ENCODE measurements at regions not wholly inside any gene's neighbourhood (a gene's known extent, or its start where the extent isn't known, plus 50 kb on each side); places are given as distances from the start of the nearest gene placed in this dataset.
A peak's percentile ranks its signal among the peaks of the same experiment; 100 is the strongest.

GRCh38 chr9:82106536-82106935, 118.0 kb downstream of the SPATA31D1 start:
- no peak for DNase-seq
- H3K9me3 Mint-ChIP-seq = peaks cover 12 to 15% of the 10 kb centered on the region in 2 donors
- H3K4me3 Mint-ChIP-seq = no peak overlapping the region
- no peaks in the 10 kb centered on the region for H3K4me1 Mint-ChIP-seq
- no peaks in the 10 kb centered on the region for H3K27me3 Mint-ChIP-seq
- no peak overlapping the region for H3K27ac Mint-ChIP-seq
- no peak for ATAC-seq

GRCh38 chr9:82108474-82108873, 119.9 kb downstream of the SPATA31D1 start:
- ATAC-seq (no peak), DNase-seq (no peak)
- Mint-ChIP-seq H3K27me3 (no peaks in the 10 kb centered on the region), H3K4me3 (no peak overlapping the region), H3K9me3 (peaks cover 7% of the 10 kb centered on the region in 2 donors), H3K27ac (no peak overlapping the region), H3K4me1 (no peaks in the 10 kb centered on the region)

DNA sequence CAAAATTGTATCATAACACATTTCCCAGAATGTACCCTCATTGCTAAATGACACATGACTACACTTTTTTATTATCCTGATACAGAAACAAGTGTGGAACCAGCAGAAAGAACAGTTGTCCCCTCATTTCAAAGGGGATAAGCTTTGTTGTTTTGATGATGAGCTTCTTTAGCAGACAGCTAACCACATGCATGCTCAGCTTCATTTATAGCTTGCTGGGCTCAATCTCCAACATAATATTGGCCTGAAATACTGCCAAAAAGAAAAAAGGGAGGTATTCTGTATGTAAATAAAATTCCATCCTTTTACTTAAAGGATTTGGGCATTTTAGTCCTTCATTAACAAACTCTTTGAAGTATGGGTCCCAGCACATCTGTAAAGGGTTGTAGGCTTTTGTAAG, 120.4 kb downstream of the SPATA31D1 start:
- ATAC-seq = no peak
- H3K4me1 Mint-ChIP-seq = no peaks in the 10 kb centered on the region
- H3K27ac Mint-ChIP-seq = no peak overlapping the region
- H3K9me3 Mint-ChIP-seq = peaks cover 7% of the 10 kb centered on the region in 2 donors
- H3K27me3 Mint-ChIP-seq = no peaks in the 10 kb centered on the region
- no peak overlapping the region for H3K4me3 Mint-ChIP-seq
- DNase-seq = no peak

DNA sequence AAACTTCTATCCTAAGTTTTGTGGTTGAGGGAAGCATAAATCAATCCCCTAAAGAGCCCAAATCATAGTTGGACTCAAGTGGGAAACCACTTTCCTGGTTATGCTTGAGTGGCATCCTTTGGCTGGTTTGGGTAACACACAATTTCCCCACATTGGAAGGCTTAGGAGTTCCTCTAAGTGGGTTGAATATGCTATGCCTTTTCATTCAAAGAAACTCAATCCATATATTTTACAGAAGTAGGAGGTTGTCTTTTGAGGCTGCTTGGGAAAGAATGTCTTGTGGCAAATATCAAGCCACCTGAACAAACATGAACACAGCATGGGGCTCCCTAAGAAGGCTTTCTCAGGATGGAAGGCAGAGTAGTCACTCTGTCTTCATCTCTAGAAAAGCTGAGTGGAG, 121.1 kb downstream of the SPATA31D1 start:
- ATAC-seq (no peak), DNase-seq (no peak)
- Mint-ChIP-seq H3K9me3 (peaks cover 7% of the 10 kb centered on the region in 2 donors), H3K27me3 (no peaks in the 10 kb centered on the region), H3K27ac (no peak overlapping the region), H3K4me3 (no peak overlapping the region), H3K4me1 (no peaks in the 10 kb centered on the region)

GRCh38 chr9:82110881-82111280, 122.3 kb downstream of the SPATA31D1 start:
- DNase-seq (no peak), ATAC-seq (no peak)
- H3K27ac Mint-ChIP-seq = no peak overlapping the region
- no peak overlapping the region for H3K4me3 Mint-ChIP-seq
- H3K9me3 Mint-ChIP-seq = peaks cover 7% of the 10 kb centered on the region in 2 donors
- H3K27me3 Mint-ChIP-seq = no peaks in the 10 kb centered on the region
- H3K4me1 Mint-ChIP-seq = no peaks in the 10 kb centered on the region

DNA sequence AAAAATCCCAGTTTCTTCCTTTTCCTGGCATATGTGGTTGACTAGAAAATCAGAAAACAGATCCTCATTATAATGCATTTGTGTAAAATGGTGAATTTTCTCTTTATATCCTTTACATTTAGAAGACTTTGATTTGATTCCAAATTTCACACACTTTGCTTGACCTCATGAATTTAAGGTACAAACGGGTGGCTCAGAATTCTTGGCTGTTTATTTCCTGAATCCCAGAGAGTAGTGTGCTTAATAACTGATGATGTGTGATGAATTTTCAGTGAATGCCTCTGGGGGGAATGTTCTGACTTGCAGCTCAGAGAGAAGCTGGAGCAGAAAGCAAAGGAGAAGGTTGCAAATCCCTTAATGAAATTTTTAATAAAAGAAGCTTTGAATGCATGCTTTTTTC, 126.8 kb downstream of the SPATA31D1 start:
- Mint-ChIP-seq H3K4me1 (no peaks in the 10 kb centered on the region), H3K4me3 (no peak overlapping the region), H3K27me3 (no peaks in the 10 kb centered on the region), H3K27ac (no peak overlapping the region), H3K9me3 (peaks cover 7% of the 10 kb centered on the region in 2 donors)
- DNase-seq (no peak), ATAC-seq (no peak)

DNA sequence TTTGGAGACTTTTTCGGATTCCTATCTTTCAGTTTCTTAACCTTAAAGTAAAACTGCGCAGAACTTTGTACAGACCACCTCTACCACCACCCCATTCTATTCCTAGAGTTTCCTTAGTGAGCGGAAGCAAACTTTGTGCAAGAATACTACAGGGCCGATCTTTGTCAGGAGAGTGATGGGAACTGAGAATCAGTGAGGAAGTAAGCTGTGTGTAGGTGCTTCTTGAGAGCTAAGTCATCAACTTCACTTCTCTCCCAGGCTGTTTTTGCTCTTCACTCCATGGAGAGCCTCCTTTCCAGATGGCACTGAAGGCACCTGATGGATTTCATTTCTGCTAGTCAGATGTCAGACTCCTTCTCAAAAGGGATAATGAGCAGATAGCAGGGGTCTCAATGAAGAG, 127.3 kb downstream of the SPATA31D1 start:
- Mint-ChIP-seq H3K27me3 (no peaks in the 10 kb centered on the region), H3K9me3 (peaks cover 4 to 6% of the 10 kb centered on the region in 2 donors), H3K4me3 (no peak overlapping the region), H3K27ac (no peak overlapping the region), H3K4me1 (no peaks in the 10 kb centered on the region)
- DNase-seq (no peak), ATAC-seq (no peak)

GRCh38 chr9:82116556-82116955, 128.0 kb downstream of the SPATA31D1 start:
- no peak for ATAC-seq
- H3K9me3 Mint-ChIP-seq = no peaks in the 10 kb centered on the region
- H3K27me3 Mint-ChIP-seq = no peaks in the 10 kb centered on the region
- no peaks in the 10 kb centered on the region for H3K4me1 Mint-ChIP-seq
- DNase-seq = no peak
- no peak overlapping the region for H3K4me3 Mint-ChIP-seq
- no peak overlapping the region for H3K27ac Mint-ChIP-seq

GRCh38 chr9:82117026-82117811, 128.6 kb downstream of the SPATA31D1 start:
- Mint-ChIP-seq H3K27me3 (no peaks in the 10 kb centered on the region), H3K27ac (no peak overlapping the region), H3K4me3 (no peak overlapping the region), H3K9me3 (no peaks in the 10 kb centered on the region), H3K4me1 (no peaks in the 10 kb centered on the region)
- ATAC-seq (no peak), DNase-seq (no peak)

DNA sequence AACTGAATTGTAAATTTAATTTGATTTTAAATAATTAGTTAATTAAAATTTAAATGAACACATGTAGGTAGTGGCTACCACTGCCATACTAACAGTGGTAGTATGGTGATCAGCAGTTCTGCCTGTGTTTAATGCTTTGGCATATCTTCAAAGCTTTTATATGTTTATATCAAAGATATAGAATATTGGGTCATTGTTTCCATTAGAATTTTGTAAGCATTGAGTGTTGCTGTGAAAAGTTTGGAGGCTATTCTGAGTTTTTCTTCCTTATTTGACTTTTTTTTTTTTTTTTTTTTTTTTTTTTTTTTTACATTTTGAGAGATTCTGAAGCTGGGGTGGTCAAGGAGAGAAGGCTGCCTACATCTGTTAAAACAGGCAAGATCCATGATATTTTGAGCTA, 134.2 kb downstream of the SPATA31D1 start:
- no peaks in the 10 kb centered on the region for H3K27me3 Mint-ChIP-seq
- no peak for DNase-seq
- no peaks in the 10 kb centered on the region for H3K4me1 Mint-ChIP-seq
- no peak overlapping the region for H3K27ac Mint-ChIP-seq
- no peak overlapping the region for H3K4me3 Mint-ChIP-seq
- H3K9me3 Mint-ChIP-seq = no peaks in the 10 kb centered on the region
- ATAC-seq = no peak

DNA sequence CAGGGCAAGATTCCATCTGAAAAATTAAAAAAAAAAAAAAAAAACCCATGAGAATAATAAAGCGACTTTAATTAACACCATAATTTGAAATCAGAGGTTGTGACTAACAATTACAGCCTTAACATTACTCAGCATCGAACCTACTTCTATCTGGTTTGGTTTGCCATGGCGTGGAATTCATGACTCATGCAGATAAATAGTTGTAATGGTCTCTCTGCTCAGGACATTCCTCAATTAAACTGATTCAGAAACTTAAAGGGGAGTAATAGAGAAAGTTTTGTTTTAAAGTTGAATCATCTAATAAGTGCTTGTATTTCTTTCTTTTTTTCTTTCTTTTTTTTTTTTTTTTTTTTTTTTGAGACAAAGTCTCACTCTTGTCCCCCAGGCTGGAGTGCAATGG, 135.5 kb downstream of the SPATA31D1 start:
- Mint-ChIP-seq H3K4me3 (no peak overlapping the region), H3K27me3 (no peaks in the 10 kb centered on the region), H3K9me3 (no peaks in the 10 kb centered on the region), H3K27ac (no peak overlapping the region), H3K4me1 (no peaks in the 10 kb centered on the region)
- DNase-seq (no peak), ATAC-seq (no peak)

DNA sequence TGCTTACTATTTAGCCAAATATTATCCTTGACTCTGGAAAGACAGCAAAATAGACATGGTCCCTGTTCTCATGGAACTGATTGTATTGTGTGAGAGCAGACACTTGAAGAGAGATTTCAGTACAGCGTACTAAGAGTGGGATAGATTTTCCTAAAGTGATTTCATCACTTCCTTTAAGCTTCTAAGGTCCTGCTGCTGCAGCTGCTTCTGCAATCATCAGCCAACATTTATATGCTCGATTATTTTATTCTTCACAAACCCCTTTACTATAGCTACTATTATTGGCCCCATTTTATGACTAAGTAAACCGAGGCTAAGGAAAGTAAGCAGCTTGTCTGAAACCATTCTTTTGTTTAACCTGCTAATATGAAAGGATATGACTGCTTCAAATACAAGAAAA, 137.7 kb downstream of the SPATA31D1 start:
- Mint-ChIP-seq H3K9me3 (no peaks in the 10 kb centered on the region), H3K4me1 (no peaks in the 10 kb centered on the region), H3K27ac (no peak overlapping the region), H3K27me3 (no peaks in the 10 kb centered on the region), H3K4me3 (no peak overlapping the region)
- no peak for DNase-seq
- no peak for ATAC-seq

- ATAC-seq = no peak
- H3K4me1 Mint-ChIP-seq = no peaks in the 10 kb centered on the region
- no peak for DNase-seq
- no peaks in the 10 kb centered on the region for H3K9me3 Mint-ChIP-seq
- no peak overlapping the region for H3K27ac Mint-ChIP-seq
- H3K4me3 Mint-ChIP-seq = no peak overlapping the region
- no peaks in the 10 kb centered on the region for H3K27me3 Mint-ChIP-seq
Observed at GRCh38 chr9:82127465-82127864, 138.9 kb downstream of the SPATA31D1 start.

DNA sequence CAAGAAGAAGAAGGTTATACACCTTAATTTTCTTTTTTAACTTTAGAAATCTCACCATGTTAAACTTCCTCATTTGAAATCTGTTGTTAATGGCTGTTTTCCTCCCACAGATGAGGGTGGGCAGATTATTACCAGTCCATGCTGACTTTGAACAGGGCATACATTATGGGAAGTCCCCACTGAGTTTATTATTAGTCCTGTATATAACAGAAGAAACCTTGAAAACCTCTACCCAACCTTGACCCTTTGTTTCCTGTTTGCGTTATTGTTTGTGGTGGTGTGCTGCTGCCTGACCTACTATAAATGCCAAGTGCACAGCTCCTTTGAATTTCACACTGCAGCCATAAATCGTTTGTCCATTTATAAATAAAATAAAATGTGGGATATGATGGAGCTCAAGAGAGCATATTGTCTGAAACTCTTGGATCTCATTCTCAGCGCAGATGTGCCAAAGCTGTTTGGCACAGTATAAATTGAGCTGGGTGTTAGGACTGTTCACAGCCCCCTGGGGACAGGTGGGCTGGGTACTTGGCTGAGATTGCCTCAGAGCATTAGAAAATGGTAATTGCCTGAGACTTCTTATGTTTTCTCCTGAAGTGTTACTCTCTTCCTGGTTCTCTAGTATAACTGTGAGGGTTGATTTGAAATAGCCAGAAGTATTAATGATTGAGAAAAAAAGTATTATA, 139.6 kb downstream of the SPATA31D1 start:
- Mint-ChIP-seq H3K27me3 (no peaks in the 10 kb centered on the region), H3K4me3 (no peak overlapping the region), H3K9me3 (no peaks in the 10 kb centered on the region), H3K27ac (peak overlapping the region in 1 of 2 donors; percentile 12), H3K4me1 (no peaks in the 10 kb centered on the region)
- ATAC-seq (no peak), DNase-seq (no peak)

- Mint-ChIP-seq H3K9me3 (no peaks in the 10 kb centered on the region), H3K27me3 (no peaks in the 10 kb centered on the region), H3K4me3 (no peak overlapping the region), H3K4me1 (no peaks in the 10 kb centered on the region), H3K27ac (no peak overlapping the region)
- no peak for ATAC-seq
- DNase-seq = no peak
Observed at GRCh38 chr9:82129708-82130107, 141.1 kb downstream of the SPATA31D1 start.

DNA sequence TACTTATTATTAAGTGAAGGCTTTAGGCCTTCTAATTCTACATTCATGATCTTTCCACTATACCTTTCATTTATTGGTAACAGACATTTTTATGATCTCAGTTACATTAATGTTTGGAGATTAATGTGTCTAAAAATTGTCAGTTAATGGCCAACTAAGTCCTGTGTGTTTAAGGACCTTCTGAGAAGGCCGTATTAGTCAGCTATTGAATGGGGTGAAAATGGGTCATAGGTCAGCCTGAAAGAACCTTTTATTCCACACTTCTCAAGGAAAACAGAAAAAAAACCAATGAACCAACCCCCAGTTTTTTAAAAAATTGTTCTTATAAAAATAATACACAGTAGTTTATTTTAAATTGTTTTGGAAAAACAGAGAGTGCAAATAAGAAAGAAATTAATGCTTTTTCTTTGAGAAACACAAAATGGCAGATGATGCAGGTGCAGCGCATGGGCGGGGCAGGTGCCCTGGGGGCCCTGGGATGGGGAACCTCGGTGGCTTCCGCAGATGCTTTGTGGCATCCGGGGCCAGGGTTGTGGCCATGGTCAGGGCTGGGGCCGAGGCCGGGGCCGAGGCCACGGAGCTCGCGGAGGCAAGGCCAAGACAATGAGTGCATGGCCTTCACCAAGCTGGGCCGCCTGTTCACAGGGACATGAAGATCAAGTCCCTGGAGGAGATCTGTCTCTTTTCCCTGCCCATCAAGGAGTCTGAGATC, 141.9 kb downstream of the SPATA31D1 start:
- Mint-ChIP-seq H3K27ac (no peak overlapping the region), H3K4me3 (no peak overlapping the region), H3K27me3 (no peaks in the 10 kb centered on the region), H3K4me1 (no peaks in the 10 kb centered on the region), H3K9me3 (peaks cover 0 to 1% of the 10 kb centered on the region in 2 donors)
- DNase-seq (no peak), ATAC-seq (no peak)

All from stimulated activated naive CD8-positive, alpha-beta T cell treated with anti-CD3 and anti-CD28 coated beads, Interleukin-15, amount 100 ng/mL, for 72 hours (primary cell).